UCSD-AML1 (cell line): ENCODE measurements at regions not wholly inside any gene's neighbourhood (a gene's known extent, or its start where the extent isn't known, plus 50 kb on each side); places are given as distances from the start of the nearest gene placed in this dataset.
A peak's percentile ranks its signal among the peaks of the same experiment; 100 is the strongest.

Experiments
- DNase-seq: peaks from one replicate; lab custom pipeline; 2025; ENCODE audit not compliant: unreplicated experiment; lab: John Stamatoyannopoulos, UW

DNA sequence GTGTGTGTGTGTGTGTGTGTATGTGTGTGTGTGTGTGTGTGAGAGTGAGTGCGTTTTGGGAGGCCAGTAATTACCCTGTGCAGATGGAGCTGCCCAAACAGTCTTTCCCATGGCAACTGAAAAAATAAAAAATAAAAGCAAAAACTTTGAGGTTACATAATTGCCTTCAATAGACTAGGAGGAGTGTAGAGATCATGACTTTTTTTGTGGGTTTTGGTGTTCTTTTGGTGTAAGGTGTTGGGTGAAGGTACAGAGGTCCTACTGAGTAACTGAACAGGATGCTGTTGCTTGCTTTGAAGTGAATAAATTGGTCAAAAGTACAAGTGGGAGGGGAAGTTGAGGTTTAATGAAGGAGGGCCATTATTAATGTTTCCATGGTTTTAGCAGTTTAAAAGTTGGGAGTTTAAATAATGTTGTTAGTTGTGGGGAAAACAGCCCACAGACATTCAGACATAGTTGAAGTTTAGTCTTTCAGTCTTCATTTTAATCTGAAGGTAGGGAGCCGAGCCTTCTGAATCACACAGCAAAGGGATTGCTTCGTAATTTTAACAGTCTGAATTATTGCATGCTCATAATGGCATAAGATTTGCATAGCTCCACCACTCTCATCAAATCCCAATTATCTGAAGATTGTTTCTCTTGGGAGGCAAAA, 251.4 kb downstream of the PRL start:
- DNase-seq, result no peak

- DNase-seq, result no peak
Observed at GRCh38 chr6:22049002-22049401, 247.8 kb downstream of the PRL start.

DNA sequence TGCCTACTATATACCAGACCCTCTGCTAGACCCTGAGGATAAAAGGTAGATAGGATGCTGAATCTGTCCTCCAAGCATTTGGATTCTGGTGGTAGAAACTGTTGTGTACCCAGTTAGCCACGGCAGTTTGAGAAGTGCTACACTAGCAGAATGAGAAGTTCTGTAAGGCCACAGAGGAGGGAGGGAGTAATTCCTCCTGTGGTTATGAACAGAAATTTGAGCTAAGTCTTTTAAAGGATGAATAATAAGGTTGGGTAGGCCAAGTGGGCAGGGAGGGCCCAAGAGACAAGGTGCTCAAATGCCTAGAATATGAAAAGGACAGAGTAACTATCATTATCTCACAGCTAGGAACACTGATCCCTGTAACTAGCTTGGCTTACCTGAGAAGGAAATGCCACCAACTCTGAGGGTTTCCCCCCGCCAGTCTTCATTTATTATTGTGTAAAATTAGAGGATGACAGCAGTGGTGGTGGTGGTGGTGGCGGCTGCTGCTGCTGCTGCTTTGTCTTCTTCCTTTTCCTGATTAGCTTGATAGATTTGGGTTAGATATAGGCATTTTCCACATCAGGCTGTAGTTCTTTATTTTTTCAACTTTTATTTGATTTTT, 243.3 kb downstream of the PRL start:
- peak; percentile 42 for DNase-seq

DNA sequence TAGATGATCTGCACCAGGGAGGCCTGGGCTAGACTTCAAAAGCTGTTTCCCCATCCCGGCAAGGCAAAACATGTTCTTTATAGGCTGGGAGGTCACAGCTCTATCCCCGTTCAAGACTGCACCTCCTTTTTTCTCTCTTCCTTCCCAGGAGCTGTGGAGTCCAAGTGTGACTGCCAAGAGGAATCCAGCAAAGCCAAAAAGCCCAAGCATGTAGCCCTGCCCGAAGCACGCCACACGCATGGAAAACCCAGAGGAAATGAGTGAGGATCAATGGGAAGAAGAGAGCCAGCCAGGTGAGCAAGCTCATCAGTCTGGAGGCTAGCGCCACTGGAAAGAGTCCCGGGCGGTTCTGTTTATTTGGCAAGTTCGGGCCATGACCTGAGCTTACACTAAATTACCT, 240.4 kb downstream of the PRL start:
- no peak for DNase-seq

GRCh38 chr6:22057962-22058361, 238.9 kb downstream of the PRL start:
- no peak for DNase-seq

DNA sequence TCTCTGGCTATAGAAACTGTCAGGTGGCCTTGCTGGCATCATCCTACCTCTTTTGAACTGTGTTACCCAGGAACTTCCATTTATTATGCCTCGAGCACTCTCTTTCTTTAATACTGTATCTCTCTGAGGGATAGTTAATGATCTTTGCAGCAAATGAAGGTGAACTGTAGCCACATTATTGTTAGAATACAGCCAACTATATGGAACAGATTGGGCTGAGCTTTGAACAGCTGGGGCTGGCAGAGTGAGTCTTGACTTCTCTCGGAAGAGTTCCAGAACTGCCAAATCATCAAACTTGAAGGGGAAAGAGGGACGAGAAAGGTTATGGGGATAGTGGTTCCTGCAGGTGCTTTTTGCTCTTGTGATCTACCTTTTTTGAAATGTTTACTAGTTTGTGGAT, 237.7 kb downstream of the PRL start:
- DNase-seq, result no peak

- no peak for DNase-seq
Observed at GRCh38 chr6:22059946-22060345, 236.9 kb downstream of the PRL start.

GRCh38 chr6:22062807-22063408, 233.9 kb downstream of the PRL start:
- peak; percentile 60 for DNase-seq

DNA sequence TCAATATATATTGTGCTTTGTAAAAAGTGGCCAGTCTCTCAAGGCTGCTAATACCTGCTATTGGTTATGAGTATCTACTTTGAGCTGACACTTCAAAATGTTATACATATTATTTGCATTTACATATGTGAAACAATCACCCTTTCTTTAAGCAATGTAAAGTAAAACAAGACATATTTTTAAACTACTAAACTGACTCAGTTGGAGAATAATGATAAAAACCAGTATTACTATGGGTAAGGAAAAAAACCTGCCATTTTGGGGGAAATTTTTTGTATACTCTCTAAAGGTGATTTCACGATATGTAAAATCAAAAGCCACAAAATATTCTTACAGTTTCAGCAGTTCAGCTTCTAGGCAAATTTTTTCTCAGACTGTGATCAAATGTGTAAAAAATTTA, 232.3 kb downstream of the PRL start:
- DNase-seq, result no peak

GRCh38 chr6:22067122-22067521, 229.7 kb downstream of the PRL start:
- no peak for DNase-seq

DNA sequence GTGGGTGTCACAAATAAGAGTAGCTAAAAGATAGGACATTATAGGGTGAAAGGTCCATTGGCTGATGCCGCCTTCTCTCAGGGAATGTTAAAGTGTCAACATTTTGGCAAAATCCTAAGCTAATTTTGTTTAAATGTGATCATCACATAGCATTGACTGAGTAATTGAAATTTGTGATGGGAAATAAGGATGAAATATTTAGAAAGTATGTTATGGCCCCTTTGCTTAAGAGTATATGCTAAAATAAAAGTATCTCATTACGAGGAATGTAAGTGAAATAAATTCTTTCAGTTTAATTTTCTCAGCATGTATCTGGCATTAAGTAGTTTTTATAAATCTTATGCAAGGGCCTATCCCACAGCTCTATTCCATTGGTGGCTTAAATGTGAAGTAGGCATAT, 229.2 kb downstream of the PRL start:
- DNase-seq, result no peak

GRCh38 chr6:22068561-22069305, 228.1 kb downstream of the PRL start:
- no peak for DNase-seq

DNA sequence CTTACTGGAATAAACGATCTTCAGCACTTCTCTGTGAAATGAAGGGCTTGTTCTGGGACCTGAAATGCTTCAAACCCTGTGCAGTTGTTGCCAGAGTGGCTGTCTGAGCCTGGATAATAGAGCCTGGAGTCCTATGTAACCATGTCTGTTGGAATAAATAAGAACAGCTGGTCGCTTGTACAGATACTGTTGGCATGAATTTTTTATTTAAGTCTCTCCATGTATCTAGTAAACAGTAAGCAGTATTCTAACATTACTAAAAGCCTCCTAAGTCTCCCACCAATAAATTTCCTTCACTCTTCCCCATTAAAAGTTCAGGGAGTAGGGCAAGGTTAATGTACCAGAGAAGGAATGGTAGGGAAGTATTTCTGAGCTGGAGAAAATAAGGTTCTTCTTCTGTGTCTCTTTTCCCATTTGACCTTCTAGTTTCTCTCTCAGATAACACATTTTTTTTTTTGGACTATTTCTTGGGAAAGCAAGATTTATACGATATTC, 227.5 kb downstream of the PRL start:
- DNase-seq, result no peak

GRCh38 chr6:22071270-22072041, 225.4 kb downstream of the PRL start:
- DNase-seq, result peak; percentile 29

GRCh38 chr6:22072949-22073348, 223.9 kb downstream of the PRL start:
- DNase-seq, result no peak

- no peak for DNase-seq
Observed at GRCh38 chr6:22073516-22074198, 223.2 kb downstream of the PRL start.

GRCh38 chr6:22078288-22078687, 218.5 kb downstream of the PRL start:
- DNase-seq, result no peak

DNA sequence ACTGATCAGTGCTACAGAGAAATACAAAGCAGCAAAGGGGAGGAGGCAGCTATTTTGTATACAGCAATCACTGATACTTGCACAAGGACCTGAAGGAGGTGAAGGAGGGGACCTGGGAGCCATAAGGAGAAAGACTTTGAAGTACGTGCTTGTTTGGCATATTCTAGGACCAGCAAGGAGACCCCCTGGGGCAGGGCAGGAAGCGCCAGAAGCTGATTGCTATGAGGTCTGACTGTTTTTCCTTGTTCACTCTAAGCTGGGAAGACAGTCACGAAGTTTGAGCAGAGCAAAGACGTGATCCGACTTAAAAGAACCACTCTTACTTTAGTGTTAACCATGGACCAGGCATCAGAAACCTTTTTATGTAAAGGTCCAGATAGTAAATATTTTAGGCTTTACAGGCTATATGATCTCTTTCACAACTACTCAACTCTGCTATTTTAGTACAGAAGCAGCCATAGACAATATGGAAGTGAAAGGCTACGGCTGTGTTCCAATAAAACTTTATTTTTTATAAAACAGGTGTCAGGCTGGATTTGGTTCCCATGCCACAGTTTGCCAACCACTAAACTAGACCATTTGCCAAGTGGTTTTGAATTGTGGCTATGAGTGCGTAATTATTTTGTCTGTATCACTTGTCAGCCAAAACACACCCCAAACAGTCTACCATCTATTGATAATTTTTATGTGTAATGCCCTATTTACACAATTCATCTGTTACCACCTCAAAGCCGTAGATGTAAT, 217.9 kb downstream of the PRL start:
- no peak for DNase-seq

DNA sequence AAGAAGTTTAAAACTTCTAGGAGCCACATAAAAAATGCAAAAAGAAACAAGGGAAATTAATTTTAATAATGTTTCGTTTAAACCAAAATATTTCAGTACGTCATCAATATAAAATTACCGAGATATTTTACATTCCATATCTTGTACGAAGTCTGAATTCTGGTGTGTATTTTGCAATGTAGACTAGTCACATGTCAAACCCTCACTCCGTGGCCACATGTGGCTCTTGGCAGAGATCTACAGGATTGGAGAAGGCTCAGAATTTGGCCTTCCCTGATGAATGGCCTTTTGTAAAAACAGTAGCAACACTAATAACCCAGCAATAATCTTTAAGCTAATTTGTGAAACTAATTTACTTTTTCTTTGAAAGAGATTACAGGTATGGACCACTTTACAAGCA, 217.1 kb downstream of the PRL start:
- no peak for DNase-seq

GRCh38 chr6:22081709-22082108, 215.1 kb downstream of the PRL start:
- DNase-seq, result no peak
